ENCODE measurements at regions not wholly inside any gene's neighbourhood (a gene's known extent, or its start where the extent isn't known, plus 50 kb on each side); places are given as distances from the start of the nearest gene placed in this dataset.

GRCh38 chr9:26229324-26230054, 551.2 kb upstream of the TUSC1 start:
- Histone ChIP-seq H3K27me3 (no peaks in the 10 kb centered on the region), H3K27ac (no peak overlapping the region), H3K36me3 (no peaks in the 10 kb centered on the region), H3K9me3 (peaks cover 0 to 3% (median 0%) of the 10 kb centered on the region in 11 donors), H3K4me3 (no peak overlapping the region), H3K4me1 (no peaks in the 10 kb centered on the region)
- no peak for TF ChIP-seq CTCF (IDR thresholded peaks at IDR 0.05)
- no peak for ATAC-seq
- WGBS, 2 donors: 73 to 75% methylated on average over 6 of the region's 6 CpGs
- intact Hi-C loops (cut with DNase I): loop anchor here in 1 of 10 donors (5.0 kb wide), 1 partner anchor 37 kb away; no protein-coding TSS in a partner anchor
- no peak for DNase-seq

GRCh38 chr9:26228273-26228672, 550.0 kb upstream of the TUSC1 start:
- H3K27me3 ChIP-seq: no peaks in the 10 kb centered on the region
- peaks cover 0 to 3% (median 0%) of the 10 kb centered on the region in 11 donors for H3K9me3 ChIP-seq
- H3K36me3 ChIP-seq: no peaks in the 10 kb centered on the region
- no peak for TF ChIP-seq CTCF (IDR thresholded peaks at IDR 0.05)
- no peak for ATAC-seq
- no peak overlapping the region for H3K4me3 ChIP-seq
- no peak for DNase-seq
- intact Hi-C loops (cut with DNase I): loop anchor here in 1 of 10 donors (5.0 kb wide), 1 partner anchor 36 kb away; no protein-coding TSS in a partner anchor
- no peaks in the 10 kb centered on the region for H3K4me1 ChIP-seq
- 51 to 52% methylated on average over 2 of the region's 2 CpGs for WGBS, 2 donors
- H3K27ac ChIP-seq: no peak overlapping the region

- DNase-seq (no peak), ATAC-seq (no peak)
- no peak for TF ChIP-seq CTCF (IDR thresholded peaks at IDR 0.05)
- Histone ChIP-seq H3K4me3 (no peak overlapping the region), H3K27me3 (no peaks in the 10 kb centered on the region), H3K27ac (no peak overlapping the region), H3K9me3 (peaks cover 0 to 15% (median 0%) of the 10 kb centered on the region in 11 donors), H3K4me1 (no peaks in the 10 kb centered on the region), H3K36me3 (no peaks in the 10 kb centered on the region)
- intact Hi-C loops (cut with DNase I): no loop called here
These were observed 543.0 kb upstream of the TUSC1 start for GRCh38 chr9:26221290-26221689.

GRCh38 chr9:26220367-26220766, 542.1 kb upstream of the TUSC1 start:
- intact Hi-C loops (cut with DNase I): no loop called here
- no peaks in the 10 kb centered on the region for H3K27me3 ChIP-seq
- H3K27ac ChIP-seq: no peak overlapping the region
- H3K4me1 ChIP-seq: no peaks in the 10 kb centered on the region
- DNase-seq: no peak
- H3K36me3 ChIP-seq: no peaks in the 10 kb centered on the region
- no peak for TF ChIP-seq CTCF (IDR thresholded peaks at IDR 0.05)
- no peak for ATAC-seq
- no peak overlapping the region for H3K4me3 ChIP-seq
- H3K9me3 ChIP-seq: peaks cover 0 to 22% (median 0%) of the 10 kb centered on the region in 11 donors
